GM18505 (cell line): ENCODE measurements at regions not wholly inside any gene's neighbourhood (a gene's known extent, or its start where the extent isn't known, plus 50 kb on each side); places are given as distances from the start of the nearest gene placed in this dataset.
A peak's percentile ranks its signal among the peaks of the same experiment; 100 is the strongest.

Source experiments
- ATAC-seq: cut with Tn5 transposase; IDR thresholded peaks from one replicate; pipeline ENCODE4 v1.9.1; 2021; ENCODE audit not compliant: unreplicated experiment
- POLR2A ChIP-seq: IDR thresholded peaks from 4 replicates; pipeline ENCODE4 v1.6.1; 2011; ENCODE audit warnings: borderline replicate concordance; ENCODE audit not compliant: insufficient read depth, insufficient read length; ENCODE audit errors: extremely low read depth

DNA sequence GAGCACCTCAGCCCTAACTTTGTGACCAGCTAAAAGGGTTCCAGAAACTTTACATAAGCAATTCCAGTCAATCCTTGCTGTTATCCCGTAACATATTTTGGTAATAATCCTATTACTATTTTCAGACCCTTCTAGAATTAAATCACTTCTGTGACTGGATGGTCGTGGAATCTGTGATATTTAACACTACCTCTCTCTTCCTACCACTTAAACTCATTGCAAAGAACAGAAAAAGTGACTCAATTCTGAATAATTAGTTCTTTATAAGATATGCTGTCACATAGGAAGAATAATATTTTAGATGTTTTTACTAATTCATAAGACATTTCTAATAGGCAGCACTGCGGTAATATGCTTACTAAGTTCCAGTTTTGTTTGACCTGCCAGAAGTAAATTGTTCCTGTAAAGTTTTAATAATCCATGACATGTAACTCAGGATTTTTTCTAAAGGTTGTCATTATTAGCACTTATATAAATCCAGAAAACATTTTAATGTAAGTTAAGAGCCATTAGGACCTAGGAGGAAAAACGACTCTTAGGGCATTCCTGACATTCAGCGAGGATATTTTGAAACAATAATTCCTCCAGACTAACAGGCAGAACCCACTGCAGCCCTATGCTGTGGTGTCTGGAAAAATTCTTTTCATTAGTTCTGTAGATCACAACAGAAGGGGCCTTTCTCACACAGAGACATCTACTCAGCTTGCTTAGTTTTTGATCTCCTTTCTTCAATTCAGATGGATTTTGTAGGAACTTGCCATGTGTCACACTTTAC is 113.3 kb upstream of the MBNL1 start:
- no peak for TF ChIP-seq POLR2A
- no peak for ATAC-seq

DNA sequence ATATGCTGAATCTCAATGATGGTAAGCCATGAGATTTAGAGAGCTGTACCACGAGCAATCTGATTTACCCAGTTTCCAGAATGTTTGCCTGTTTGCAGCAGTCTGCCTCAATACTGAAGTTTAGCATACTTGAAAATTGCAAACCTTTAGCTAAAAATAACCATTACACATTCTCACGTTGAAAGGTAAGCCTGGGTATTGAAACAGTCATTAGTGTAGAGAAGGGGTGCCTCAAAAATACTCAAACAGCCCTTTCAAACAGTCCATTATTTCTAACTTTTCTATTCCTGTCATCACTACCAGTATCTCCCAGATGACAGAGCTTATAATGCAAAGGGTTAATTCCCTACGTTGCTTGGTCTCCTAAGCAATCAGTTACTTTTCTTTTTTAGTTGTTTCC is 111.8 kb upstream of the MBNL1 start:
- no peak for TF ChIP-seq POLR2A
- ATAC-seq, result no peak

DNA sequence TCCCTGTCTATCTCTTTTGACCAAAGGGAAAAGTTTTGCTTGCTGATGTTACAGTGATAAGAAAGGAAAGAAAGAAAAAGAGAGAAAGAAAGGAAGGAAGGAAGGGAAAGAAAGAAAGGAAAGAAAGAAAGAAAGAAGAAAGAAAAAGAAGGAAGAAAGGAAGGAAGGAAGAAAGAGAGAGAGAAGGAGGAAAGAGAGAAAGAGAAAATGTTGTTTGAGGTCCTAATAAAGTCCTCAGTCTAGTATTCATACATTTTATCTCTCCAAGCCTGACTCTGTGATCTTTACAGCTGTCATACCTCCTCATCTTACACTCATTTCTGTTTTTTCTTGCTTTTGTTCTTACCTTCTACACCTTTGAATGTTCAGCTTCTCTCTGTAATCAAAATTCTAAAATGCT is 111.4 kb upstream of the MBNL1 start:
- TF ChIP-seq POLR2A, result no peak

DNA sequence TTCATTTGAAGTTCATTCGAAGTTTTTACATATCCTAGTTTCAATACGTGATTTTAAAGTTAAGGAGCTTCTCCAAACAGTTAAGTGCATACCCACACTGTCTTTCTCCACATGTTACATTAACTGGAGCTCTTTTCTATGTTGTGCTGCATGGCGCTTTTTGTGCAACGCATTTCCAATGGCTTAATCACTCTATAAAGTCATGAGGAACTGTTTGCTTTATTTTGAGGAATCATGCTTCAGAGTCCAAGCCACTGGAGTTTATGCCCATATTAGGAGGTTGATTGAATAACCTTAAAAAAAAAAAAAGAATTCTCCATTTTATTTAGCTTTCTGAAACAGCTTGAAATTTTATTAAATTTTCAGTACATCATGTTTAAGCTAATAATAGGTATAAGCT is 109.4 kb upstream of the MBNL1 start:
- TF ChIP-seq POLR2A, result no peak
- ATAC-seq, result no peak

More for the DNA sequence above, 111.4 kb upstream of the MBNL1 start:
- no peak for ATAC-seq

DNA sequence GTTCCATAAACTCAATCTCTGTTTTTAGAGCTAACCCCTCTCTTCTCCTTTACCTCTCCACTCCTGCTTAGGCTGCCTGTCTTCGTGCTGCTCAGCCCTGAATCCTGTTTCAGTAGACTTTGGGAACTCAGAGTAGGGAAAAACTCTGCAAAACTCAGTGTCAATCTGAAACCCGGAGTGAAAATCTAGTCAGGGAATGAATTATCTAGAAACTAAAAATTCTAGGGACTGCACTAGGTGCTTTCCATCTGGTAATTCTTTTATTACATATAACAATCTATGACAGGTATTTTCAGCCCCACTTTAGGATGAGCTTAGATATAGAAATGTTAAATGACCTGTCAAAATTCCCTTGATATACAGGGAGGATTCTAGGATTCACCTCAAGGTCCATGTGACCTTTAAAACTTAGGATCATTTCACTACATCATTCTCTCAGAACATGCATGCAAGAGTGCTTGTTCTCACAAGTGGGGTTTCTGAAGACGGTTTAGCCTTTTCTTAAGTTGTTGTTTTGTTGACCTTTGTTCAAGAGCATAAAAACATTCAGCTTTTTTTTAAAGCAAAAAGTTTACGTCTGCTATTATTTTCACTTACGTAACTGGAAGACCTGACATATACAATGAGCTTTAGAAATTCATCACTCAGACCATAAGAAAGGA is 108.2 kb upstream of the MBNL1 start:
- no peak for TF ChIP-seq POLR2A
- no peak for ATAC-seq

DNA sequence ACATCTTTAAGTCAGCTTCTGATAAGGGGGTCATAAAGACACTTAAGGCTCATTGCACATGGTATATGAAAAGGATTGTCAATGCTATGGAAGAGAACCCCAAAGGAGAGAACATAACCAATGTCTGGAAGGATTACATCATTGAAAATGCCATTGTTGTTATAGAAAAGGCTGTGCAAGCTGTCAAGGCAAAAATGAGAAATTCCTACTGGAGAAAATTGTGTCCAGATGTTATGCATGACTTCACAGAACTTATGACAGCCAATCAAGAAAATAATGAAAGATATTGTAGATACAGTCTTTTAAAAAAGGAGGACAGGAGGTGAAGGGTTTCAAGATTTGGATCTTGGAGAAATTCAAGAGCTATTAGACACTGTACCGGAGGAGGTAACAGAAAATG is 96.3 kb upstream of the MBNL1 start:
- ATAC-seq, result no peak

DNA sequence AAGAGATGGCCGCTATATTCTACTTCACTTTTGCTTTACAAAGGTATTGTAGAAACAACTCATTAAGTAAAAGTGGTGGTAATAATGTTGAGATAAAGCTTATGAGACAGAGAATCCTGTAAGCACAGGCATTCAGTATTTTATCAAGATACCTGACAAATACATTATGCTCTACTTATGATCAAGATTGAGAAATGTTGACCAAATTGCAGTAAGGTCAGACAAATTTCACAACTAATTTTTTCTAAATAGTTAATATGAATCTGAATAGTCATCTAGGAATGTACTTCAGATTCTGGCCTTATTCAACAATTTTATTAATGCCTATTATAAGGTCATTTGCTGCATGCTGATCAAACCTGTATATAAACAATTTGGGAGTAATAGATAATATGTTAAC is 95.1 kb upstream of the MBNL1 start:
- no peak for TF ChIP-seq POLR2A
- ATAC-seq, result no peak

More for the DNA sequence above, 96.3 kb upstream of the MBNL1 start:
- TF ChIP-seq POLR2A, result no peak

DNA sequence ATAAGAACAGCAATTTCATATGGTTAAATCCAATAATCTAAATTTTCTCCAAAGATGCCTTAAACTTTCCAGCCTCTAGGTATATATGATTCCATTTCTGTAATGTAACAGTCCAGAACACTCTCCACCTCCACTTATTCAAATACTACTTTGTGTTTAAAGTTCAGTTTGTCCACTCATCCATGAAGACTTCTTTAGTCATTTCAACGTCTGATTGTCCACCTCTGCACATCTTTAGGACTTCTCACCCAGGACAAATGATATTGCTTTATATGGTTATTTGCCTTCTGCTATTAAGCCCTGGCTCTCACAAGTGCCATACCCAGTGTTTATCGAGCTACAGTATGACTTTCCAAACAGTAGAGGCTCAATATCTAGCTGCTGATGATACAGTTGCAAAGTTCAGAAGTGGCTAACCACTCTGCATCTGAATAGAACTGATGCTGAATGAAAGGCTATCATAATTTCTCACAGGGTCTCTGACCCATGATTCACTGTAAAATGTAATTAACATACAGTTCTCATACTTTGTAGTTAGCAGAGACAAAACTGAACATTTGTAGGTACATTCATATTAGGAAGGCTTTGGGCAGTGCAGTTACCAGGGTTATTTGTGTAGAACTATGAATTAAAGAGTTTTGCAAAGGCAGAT is 93.7 kb upstream of the MBNL1 start:
- no peak for TF ChIP-seq POLR2A
- ATAC-seq, result no peak

DNA sequence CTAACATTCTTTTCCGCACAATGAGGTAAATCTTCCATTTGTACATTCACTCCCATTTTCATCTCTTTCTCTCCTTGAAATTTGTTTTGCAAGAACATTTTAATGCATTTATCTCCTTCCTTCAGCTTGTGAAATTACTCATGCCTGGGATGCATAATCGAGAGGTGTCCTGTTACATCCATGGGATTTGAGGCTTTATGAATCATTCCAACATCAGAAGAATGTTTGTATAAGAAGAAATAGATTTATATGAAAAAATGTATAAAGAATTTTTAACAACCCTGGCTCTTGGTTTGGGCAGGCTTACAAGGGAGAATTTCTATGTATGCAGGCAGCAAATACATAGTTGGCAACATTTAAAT is 93.2 kb upstream of the MBNL1 start:
- no peak for ATAC-seq

DNA sequence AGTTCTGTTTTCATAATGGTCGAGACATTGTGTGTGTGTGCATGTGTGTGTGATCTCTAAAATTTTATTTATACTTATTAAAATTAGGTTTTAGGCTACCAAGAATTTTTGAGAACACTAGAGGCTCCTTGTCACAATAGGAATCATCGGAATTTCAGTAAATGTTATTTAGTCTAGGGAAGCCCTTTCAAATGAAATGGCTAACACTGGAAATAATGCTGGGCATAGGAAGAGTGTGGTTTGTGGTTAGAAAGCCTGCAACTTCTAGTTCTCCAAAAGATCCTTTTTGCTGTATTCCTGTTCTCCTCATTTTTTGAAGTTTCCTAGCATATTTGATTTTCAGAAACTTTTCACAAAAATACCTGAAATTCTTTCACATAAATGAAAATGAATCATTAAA is 92.5 kb upstream of the MBNL1 start:
- no peak for ATAC-seq
- TF ChIP-seq POLR2A, result no peak

More for the DNA sequence above, 93.2 kb upstream of the MBNL1 start:
- no peak for TF ChIP-seq POLR2A

DNA sequence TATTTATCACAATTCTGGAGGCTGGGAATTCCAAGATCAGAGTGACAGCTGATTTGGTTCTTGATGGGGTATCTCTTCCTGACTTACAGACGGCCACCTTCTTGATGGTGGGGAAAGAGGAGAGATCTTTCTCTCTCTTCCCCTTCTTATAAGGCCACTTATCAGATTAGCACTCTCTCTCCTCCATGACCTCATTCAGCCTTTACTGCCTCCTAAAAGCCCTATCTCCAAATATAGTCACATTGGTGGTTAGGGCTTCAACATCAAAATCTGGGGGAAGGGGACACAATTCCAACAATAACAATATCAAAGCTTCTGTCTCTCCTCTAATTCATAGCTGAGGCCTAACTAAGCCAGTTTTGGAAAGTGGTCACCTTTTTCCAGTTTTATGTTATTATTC is 91.7 kb upstream of the MBNL1 start:
- ATAC-seq, result no peak
- no peak for TF ChIP-seq POLR2A

DNA sequence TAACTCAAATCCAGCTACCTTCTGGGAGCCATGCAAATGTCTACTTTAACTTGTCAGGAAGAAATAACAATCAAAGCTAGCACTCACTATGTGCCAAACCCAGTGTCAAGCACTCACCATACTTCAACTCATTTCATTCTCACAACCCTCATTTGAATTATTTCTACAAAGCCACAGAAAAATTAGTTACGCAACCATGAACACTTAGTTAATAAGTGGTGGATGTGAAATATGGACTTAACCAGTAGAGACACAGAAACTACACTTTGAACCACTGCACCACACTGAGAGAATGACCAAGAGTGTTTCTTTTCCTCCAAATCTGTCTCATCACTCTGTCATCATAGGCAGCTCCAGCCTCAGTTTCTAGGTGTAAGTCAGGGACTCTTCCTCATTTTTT is 91.0 kb upstream of the MBNL1 start:
- peak; percentile 87 for ATAC-seq
- TF ChIP-seq POLR2A, result no peak

DNA sequence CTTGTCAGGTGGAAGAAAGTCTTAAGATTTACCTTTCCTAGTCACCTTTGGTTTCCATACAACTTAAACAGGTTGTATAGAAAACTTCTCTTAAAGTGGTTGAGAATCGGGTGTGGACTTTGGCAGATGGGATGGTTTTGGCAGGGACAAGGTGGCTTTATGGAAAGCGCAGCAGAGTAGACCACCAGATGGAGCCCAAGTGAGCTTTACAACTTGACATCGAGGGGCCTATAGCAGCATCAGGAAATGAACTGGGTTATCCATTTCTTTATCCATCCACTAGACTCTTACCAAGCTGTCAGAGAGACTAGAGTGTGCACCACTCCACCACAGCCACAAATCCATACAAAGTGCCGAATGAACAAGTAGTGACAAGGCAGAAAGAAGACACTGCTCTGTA is 85.3 kb upstream of the MBNL1 start:
- TF ChIP-seq POLR2A, result no peak
- ATAC-seq, result peak; percentile 62

DNA sequence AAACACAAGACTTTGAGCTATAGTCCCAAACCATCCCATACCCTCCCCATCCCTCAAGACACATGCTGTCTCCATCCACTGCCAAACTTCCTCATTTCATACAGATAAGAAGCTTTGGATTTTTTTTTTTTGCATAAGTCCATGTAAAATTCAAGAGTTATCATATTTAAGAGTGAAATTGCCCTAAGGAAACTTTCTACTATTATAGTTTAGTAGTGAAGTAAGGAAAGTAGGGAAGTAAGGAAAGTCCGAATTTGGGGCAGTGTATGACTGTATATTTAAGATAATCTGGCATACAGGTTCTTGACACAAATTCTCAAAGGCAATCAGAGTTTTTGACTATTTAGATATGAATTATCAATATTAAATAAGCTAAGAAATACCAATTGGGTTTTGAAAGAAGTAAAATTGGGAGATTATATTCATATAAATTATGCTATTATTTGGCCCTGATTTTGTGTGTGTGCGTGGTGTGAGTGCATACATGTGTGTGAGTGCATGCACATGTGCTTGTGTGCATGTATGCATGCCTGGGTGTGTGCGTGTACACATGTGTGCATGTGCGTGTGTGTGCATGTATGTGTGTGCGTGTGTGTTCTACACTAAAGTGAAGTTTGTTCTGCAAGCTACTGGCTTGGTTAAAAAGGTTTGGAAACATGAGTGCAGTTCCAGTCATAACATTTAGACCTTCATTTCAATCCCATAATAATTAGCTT is 83.6 kb upstream of the MBNL1 start:
- ATAC-seq, result no peak
- TF ChIP-seq POLR2A, result no peak

DNA sequence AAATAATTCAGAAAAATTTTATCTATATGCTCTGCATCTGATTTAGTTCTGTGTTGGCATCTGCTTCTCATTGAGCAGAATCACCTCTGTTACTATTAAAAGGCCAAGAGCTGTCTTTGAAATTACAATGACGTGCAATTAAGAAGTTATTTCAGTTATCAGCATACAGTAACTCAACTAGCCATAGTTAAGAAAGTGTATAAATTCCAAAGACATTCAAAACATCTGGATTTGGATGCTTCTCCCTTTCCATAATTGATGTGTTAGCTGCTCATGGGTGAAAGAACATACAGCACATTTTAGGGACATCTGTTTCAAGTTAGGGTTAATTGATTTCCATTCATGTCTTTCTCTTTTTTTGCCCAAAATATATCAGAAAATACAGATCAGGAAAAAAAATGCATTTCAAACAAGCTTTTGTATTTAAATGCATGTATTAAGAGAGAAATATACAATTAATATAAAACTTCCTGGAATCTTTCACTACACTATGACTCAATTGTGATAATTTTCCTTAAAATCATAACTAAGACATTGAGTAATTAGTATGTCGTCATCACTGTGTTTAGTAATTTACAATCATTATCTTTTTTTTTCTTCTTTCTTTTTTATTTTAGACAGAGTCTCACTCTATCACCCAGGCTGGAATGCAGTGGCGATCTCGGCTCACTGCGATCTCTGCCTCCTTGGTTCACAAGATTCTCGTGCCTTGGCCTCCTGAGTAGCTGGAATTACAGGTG is 82.7 kb upstream of the MBNL1 start:
- TF ChIP-seq POLR2A, result no peak

More for the DNA sequence above, 82.7 kb upstream of the MBNL1 start:
- no peak for ATAC-seq
